AG10803 (cell line): ENCODE measurements at regions not wholly inside any gene's neighbourhood (a gene's known extent, or its start where the extent isn't known, plus 50 kb on each side); places are given as distances from the start of the nearest gene placed in this dataset.

Source experiments
- DNase-seq: peaks from one replicate; pipeline ENCODE4 v3.0.0; 2010; ENCODE audit warnings: low read depth
- H3K4me3 ChIP-seq: 2 replicates; pipeline ENCODE4 v1.5.1; 2011; ENCODE audit warnings: mild to moderate bottlenecking, low read length, control low read depth
- TF ChIP-seq, protein P1 (sequence below): conservative IDR thresholded peaks from 2 replicates; pipeline ENCODE4 v1.5.1; 2011; ENCODE audit warnings: mild to moderate bottlenecking, low read length, control low read depth, inconsistent platforms

- no peak overlapping the region for H3K4me3 ChIP-seq
- TF ChIP-seq, protein P1, sequence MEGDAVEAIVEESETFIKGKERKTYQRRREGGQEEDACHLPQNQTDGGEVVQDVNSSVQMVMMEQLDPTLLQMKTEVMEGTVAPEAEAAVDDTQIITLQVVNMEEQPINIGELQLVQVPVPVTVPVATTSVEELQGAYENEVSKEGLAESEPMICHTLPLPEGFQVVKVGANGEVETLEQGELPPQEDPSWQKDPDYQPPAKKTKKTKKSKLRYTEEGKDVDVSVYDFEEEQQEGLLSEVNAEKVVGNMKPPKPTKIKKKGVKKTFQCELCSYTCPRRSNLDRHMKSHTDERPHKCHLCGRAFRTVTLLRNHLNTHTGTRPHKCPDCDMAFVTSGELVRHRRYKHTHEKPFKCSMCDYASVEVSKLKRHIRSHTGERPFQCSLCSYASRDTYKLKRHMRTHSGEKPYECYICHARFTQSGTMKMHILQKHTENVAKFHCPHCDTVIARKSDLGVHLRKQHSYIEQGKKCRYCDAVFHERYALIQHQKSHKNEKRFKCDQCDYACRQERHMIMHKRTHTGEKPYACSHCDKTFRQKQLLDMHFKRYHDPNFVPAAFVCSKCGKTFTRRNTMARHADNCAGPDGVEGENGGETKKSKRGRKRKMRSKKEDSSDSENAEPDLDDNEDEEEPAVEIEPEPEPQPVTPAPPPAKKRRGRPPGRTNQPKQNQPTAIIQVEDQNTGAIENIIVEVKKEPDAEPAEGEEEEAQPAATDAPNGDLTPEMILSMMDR: no peak
- DNase-seq: no peak
Measured at GRCh38 chr5:166073901-166074581, 2217.4 kb upstream of the WWC1 start.

DNA sequence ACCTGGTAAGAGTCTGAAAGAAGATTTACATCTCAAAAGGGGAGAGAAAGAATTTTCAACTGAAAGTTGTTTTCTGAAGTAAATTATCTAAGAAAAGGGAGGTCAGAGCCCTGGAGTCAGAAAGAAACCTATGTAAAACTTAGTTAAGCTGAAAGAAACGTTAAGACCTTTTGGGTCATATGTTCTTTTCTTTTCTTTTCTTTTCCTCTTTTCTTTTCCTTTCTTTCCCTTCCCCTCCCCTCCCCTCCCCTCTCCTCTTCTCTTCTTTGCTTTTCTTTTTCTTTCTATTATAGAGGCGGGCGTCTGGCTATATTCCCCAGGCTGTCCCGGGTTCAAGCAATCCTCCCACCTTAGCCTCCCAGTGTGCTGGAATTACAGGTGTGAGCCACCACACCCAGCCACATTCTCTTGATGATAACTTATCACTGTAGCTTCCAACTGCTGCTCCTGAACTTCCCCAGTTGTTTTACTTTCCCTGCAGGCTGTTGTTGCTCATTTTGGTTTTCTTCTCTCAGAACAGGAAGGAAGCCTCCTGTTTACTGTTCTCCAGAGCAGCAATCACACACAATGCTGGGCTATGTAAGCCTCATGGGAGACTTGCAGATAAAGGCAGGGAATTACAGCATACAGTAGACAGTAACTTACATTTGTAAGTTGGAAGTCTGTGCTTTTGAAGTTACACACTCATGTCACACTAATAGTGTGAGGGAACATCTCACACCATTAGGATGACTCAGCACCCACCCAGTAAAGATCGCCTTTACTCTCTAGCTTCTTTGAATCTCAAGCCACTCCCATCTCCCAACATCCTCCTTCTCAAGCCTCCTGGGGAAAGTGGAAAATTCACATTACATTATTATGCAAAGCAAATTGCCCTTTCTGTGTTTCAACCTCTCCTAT is 2216.6 kb upstream of the WWC1 start:
- TF ChIP-seq, protein P1: no peak
- DNase-seq: no peak
- H3K4me3 ChIP-seq: no peak overlapping the region

DNA sequence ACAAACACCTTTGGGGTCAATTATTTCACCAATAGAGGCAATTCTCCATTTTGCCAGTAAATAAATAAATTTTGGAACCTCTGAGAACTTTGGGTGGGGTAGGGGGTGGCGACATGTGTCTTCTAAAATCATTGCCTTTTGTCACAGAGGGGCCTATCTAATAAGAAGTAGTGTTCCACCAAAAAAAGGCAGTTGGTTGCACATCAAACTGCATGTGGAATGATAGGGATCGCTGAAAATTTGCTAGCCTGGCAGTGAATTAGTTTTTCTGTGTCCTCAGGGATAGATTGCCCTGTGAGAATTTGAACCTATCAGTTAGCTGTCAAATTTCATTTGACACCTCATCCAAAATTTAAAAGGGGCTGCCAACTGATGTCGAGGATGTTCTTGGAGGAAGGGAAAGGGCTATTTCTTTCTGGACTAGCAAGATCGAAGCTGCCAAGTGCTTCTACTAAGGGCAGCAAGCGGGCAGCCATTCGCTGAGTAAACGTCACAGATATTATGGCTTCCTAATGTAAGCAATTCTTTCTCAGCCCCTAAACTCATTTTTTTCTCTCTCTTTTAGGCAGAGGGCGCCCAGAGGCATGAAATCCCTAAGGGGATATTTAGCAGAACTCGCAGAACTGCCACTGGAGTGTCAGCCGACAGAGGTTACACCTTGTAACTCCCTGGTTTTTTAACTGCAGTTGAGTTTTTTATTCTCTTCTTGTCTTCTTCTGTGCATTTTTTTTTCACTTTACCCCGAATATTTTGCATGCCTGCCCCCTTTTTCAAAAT is 2208.1 kb upstream of the WWC1 start:
- TF ChIP-seq, protein P1: no peak
- no peak overlapping the region for H3K4me3 ChIP-seq
- no peak for DNase-seq

DNA sequence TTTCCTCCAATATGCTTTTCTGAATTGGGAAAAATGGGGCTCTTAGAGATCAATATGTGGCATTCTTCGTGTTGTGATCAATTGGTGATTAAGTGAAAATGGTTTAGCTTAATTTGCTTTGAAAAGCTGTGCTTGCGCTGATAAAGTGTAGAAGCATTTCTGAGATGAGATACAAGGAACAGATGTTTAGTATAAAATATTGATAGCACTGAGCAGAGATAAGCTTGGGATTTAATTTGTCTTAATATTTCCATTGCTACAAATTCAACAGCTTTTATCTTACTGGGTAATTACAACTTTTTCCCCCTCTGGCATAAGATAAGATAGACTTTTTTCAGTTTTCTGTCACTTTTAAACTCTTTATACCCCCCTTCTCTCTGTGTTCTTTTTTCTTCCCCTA is 2204.9 kb upstream of the WWC1 start:
- DNase-seq: no peak
- H3K4me3 ChIP-seq: no peak overlapping the region
- TF ChIP-seq, protein P1: no peak

- no peak overlapping the region for H3K4me3 ChIP-seq
- DNase-seq: no peak
- TF ChIP-seq, protein P1: no peak
Measured at GRCh38 chr5:166088389-166089039, 2202.9 kb upstream of the WWC1 start.

GRCh38 chr5:166091931-166092330 is 2199.5 kb upstream of the WWC1 start:
- no peak for DNase-seq
- TF ChIP-seq, protein P1: no peak
- no peak overlapping the region for H3K4me3 ChIP-seq
